Liver (tissue), 3 donors: ENCODE measurements at regions not wholly inside any gene's neighbourhood (a gene's known extent, or its start where the extent isn't known, plus 50 kb on each side); places are given as distances from the start of the nearest gene placed in this dataset.

Experiments
- CTCF ChIP-seq: fragments of 150-350 bp; IDR thresholded peaks from 2 replicates; pipeline ENCODE4 v1.5.1; 2017; ENCODE audit warnings: improper control_type of control experiment, low read depth, low read length; ENCODE audit not compliant: missing input control
- JUND ChIP-seq, 2 donors: IDR thresholded peaks; 2 replicates each; pipeline ENCODE4 v1.6.1; 2016; ENCODE audit warnings: antibody characterized with exemption in 2 of 2
- NR2F2 ChIP-seq: IDR thresholded peaks from 2 replicates; pipeline ENCODE4 v1.6.1; 2016; ENCODE audit warnings: antibody characterized with exemption
- REST ChIP-seq: IDR thresholded peaks from 2 replicates; pipeline ENCODE4 v1.6.1; 2016; ENCODE audit warnings: antibody characterized with exemption, mild to moderate bottlenecking
- TF ChIP-seq, protein P1 (sequence below): IDR thresholded peaks from 2 replicates; pipeline ENCODE4 v1.6.1; 2016; ENCODE audit warnings: antibody characterized with exemption
- donor health status: healthy.
- donor health status: healthy.

- TF ChIP-seq JUND (IDR thresholded peaks at IDR 0.05), result no peak
- TF ChIP-seq CTCF, result no peak
- TF ChIP-seq REST, result no peak
- TF ChIP-seq, protein P1, sequence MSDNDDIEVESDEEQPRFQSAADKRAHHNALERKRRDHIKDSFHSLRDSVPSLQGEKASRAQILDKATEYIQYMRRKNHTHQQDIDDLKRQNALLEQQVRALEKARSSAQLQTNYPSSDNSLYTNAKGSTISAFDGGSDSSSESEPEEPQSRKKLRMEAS, result no peak
- TF ChIP-seq NR2F2, result no peak
Observed at GRCh38 chr22:49229483-49230193, 598.0 kb downstream of the BRD1 start.
